Right cardiac atrium (tissue), 5 donors: ENCODE measurements at regions not wholly inside any gene's neighbourhood (a gene's known extent, or its start where the extent isn't known, plus 50 kb on each side); places are given as distances from the start of the nearest gene placed in this dataset.
"Not testable (repeated sequence)": the region's sequence is repeated elsewhere in the genome, so short reads cannot be mapped to it uniquely, and the experiment has no call there.

Experiments
- ATAC-seq, 2 donors: fragments of 200-7000 bp; cut with Tn5 transposase; one replicate each; pipeline versions ENCODE4 v1.8.0 to v1.9.1; 2020; ENCODE audit warnings: moderate library complexity in 2 of 2, mild to moderate bottlenecking in 1 of 2
- DNase-seq, 3 donors: peaks; one replicate each; pipeline ENCODE4 v3.0.0-alpha.2; 2020
- H3K27ac ChIP-seq: one replicate; pipeline ENCODE4 v1.5.1; 2013; ENCODE audit warnings: mild to moderate bottlenecking, low read length, control low read depth, moderate library complexity
- H3K27me3 ChIP-seq: one replicate; pipeline ENCODE4 v1.6.1; 2013; ENCODE audit not compliant: control insufficient read depth, insufficient read depth
- H3K4me1 ChIP-seq: one replicate; pipeline ENCODE4 v1.6.1; 2013; ENCODE audit warnings: low read length; ENCODE audit not compliant: control insufficient read depth, insufficient read depth
- H3K4me3 ChIP-seq: one replicate; pipeline ENCODE4 v1.5.1; 2013; ENCODE audit warnings: low read length, control low read depth
- H3K9me3 ChIP-seq: one replicate; pipeline ENCODE4 v1.6.1; 2013; ENCODE audit warnings: low read length; ENCODE audit not compliant: control insufficient read depth
- WGBS: extraction: QIAGEN DNeasy Blood & Tissue Kit; methylation state at CpG from one replicate; pipeline ENCODE4 v1.1.7; 2013; 5-methylcytosine and 5-hydroxymethylcytosine counted together
- intact Hi-C, 4 donors: fragments of 100-400 bp; cut with DNase I; formaldehyde crosslinking; loops; one replicate each; pipeline versions ENCODE4 v1.11.0 to v1.14.0; 2022 to 2023
- donor health status: healthy with polysubstance abuse.
- donor health status: DM: no; HTN: yes; CAD: no.
- donor health status: DM: no; HTN: no; CAD: no.
- donor health status: DM: no; HTN: yes; CAD: no; lungs with severe emphysema.
- donor health status: DM: yes; HTN: yes; CAD: no.

DNA sequence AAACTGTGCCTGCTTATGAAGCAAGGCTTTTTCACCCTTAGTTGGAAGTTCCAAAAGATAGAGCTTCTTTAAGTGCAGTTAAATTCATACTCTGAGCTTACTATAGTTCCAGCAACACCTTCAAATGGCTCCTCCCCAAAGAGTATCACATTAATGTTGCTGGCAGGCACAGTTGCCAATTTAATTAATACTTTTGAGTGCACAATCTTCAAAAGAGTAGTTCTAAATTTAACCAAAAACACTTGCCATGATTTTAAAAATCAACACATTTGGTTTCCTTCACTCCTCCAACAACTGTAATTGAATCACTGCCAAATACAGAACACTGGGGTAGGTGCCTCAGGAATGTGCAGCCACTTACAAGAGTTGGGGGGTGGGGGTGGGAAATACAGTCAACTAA, 150.6 kb upstream of the UBE2E3 start:
- H3K4me1 ChIP-seq = no peaks in the 10 kb centered on the region
- ATAC-seq = no peak
- no peaks in the 10 kb centered on the region for H3K9me3 ChIP-seq
- no peaks in the 10 kb centered on the region for H3K27me3 ChIP-seq
- no peak for DNase-seq
- H3K27ac ChIP-seq = no peak overlapping the region
- intact Hi-C loops = no loop called here
- H3K4me3 ChIP-seq = no peak overlapping the region

DNA sequence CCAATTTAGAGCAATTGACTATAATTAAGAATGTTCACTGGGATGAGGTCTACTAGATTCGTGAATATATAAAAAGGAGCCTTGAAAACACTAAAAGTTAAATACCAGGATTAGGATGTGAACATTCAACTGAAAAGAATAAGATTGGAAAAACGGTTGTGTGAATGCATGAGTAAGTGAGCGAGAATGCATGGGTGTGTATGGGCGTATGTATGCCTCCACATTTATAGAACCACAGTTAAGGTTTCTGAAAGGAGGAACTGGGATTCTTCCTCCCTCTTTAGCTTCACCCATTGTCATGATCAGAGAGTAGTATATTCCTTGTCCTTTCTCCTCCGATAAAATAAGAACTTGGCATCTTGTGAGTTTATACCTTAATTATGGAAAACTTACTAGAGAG, 151.1 kb upstream of the UBE2E3 start:
- 83% methylated on average over 5 of the region's 5 CpGs for WGBS
- ATAC-seq = no peak
- Histone ChIP-seq H3K27me3 (no peaks in the 10 kb centered on the region), H3K27ac (no peak overlapping the region), H3K9me3 (no peaks in the 10 kb centered on the region), H3K4me1 (no peaks in the 10 kb centered on the region), H3K4me3 (no peak overlapping the region)
- DNase-seq = no peak
- intact Hi-C loops = no loop called here

DNA sequence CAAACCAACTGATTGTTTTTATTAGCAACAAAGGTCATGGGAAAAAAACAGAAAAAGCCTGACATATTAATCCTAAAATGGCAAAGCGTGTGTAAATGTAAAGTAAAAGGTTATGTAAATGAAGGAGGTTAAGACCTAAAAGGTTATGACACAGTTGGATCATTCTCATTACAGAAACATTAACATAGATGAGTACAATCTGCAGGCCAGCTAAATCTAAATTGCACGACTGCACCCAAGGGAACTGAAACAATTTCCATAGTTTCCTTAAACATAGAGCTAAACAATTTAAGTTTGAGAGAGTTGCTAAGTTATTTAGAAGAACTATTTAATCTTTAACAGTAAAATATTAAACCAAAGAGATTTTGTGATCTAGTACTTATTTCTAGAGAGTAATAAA, 151.6 kb upstream of the UBE2E3 start:
- 76% methylated on average over 2 of the region's 2 CpGs for WGBS

DNA sequence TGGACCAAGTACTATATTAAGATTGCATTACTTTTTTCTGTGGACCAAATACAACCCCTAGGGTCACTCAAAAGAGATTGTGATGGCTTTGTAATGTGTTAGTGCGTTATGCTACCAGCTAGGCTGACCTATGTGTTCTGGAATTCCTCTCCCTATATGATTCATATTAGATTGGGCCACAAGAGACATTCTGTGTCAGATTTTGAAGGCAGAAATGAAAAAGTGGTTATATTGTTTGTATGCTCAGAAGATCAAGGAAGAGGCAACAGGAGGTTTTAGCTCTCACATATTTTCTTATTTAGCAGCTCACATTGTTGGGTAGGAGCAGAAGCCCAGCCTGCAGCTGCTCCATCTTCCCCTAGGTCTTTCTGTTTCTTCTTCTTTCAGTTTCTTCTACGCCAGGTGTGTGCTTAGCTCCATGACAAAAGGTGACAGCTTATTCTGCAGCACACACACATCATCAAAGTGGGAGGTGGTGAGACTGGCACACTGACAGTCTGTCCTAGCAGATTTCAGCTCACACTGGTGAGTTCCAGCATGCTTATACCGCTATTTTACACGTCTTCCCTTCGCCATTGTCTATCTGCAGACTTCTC, 156.8 kb upstream of the UBE2E3 start:
- ATAC-seq = no peak
- intact Hi-C loops = no loop called here
- no peak for DNase-seq
- no peak overlapping the region for H3K4me3 ChIP-seq
- no peaks in the 10 kb centered on the region for H3K27me3 ChIP-seq
- H3K27ac ChIP-seq = no peak overlapping the region
- 77% methylated on average over 5 of the region's 5 CpGs for WGBS
- H3K9me3 ChIP-seq = no peaks in the 10 kb centered on the region
- no peaks in the 10 kb centered on the region for H3K4me1 ChIP-seq

More for the DNA sequence above, 151.6 kb upstream of the UBE2E3 start:
- no peaks in the 10 kb centered on the region for H3K9me3 ChIP-seq
- intact Hi-C loops = no loop called here
- DNase-seq = no peak
- no peak overlapping the region for H3K4me3 ChIP-seq
- no peak overlapping the region for H3K27ac ChIP-seq
- no peak for ATAC-seq
- H3K4me1 ChIP-seq = no peaks in the 10 kb centered on the region
- H3K27me3 ChIP-seq = no peaks in the 10 kb centered on the region

DNA sequence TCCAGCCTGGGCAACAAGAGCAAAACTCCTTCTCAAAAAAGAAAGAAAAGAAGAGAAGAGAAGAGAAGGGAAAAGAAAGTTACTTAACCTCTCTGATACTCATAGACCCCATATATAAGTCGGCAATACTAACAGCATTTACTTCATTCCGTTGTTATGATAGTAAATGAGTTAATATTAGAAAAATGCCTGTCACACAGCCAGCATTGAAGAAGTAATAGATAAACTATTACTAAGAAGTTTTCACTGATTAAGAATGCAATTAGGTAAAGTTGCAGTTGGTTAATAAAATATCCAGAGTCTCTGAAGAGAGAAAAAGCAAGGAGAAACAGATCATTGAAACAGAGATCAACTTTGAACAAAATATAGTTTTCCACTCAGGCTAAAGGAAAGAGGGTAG, 161.3 kb upstream of the UBE2E3 start:
- ATAC-seq = no peak
- no peak for DNase-seq
- H3K27me3 ChIP-seq = no peaks in the 10 kb centered on the region
- intact Hi-C loops = no loop called here
- WGBS = 46% methylated on average over 2 of the region's 2 CpGs
- no peaks in the 10 kb centered on the region for H3K4me1 ChIP-seq
- no peak overlapping the region for H3K27ac ChIP-seq
- no peaks in the 10 kb centered on the region for H3K9me3 ChIP-seq
- H3K4me3 ChIP-seq = no peak overlapping the region

DNA sequence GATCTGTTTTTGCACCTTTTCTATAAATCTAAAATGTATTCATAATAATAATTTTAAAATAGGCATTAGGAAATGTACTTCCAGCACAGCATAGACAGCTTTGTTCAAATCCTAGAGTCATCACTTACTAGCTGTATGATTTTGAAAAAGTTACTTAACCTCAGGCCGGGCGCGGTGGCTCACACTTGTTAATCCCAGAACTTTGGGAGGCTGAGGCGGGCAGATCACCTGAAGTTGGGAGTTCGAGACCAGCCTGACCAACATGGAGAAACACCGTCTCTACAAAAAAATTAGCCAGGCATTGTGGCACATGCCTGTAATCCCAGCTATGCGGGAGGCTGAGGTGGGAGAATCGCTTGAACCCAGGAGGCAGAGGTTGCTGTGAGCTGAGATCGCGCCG, 161.7 kb upstream of the UBE2E3 start:
- not testable (repeated sequence) for DNase-seq
- WGBS = 93% methylated on average over 11 of the region's 11 CpGs

DNA sequence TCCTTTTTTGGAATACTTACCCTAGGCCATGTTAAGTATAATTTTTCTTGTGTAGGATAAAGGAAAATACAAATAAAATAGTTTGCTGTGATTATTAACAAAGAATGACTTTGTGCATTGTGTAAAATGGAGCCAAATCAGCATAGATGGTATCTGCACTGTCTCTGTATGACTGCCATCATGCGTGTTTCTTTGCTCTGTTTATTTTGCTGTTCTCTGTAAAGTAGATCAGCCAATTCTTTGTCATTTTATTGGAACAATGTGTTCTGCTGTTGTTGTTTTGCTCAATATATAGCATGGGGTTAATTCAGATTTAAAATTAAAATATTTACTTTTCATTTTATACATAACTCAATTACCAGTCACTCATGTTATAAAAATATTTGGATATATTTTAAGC, 181.3 kb upstream of the UBE2E3 start:
- H3K9me3 ChIP-seq = no peaks in the 10 kb centered on the region
- no peaks in the 10 kb centered on the region for H3K4me1 ChIP-seq
- WGBS = 42% methylated on average over 1 of the region's 1 CpG
- H3K27ac ChIP-seq = no peak overlapping the region
- H3K4me3 ChIP-seq = no peak overlapping the region
- DNase-seq (no peak), ATAC-seq (no peak)
- intact Hi-C loops = no loop called here
- no peaks in the 10 kb centered on the region for H3K27me3 ChIP-seq

More for the DNA sequence above, 161.7 kb upstream of the UBE2E3 start:
- H3K27me3 ChIP-seq, H3K4me1 ChIP-seq, intact Hi-C loops, ATAC-seq, H3K4me3 ChIP-seq, H3K27ac ChIP-seq, H3K9me3 ChIP-seq: not testable (repeated sequence)

DNA sequence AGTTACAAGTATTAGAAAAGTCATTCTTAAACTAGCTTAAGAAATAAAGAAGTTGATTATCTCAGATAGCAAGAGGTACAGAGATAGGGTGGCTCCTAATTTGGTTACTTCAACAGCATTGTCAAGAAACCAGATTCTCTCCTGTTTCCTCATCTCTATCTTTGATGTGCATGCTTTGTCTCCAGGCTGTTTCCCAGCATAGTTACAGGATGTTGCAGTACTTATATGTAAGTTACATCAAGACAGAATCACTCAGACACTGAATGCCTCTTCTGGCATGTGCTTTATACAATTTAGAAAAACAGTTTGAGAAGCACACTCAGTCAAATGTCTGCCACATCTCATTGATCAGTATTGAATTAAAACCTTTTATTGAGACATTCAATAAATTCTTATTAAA, 189.5 kb upstream of the UBE2E3 start:
- intact Hi-C loops = no loop called here
- ATAC-seq = no peak
- H3K4me3 ChIP-seq = no peak overlapping the region
- H3K9me3 ChIP-seq = no peaks in the 10 kb centered on the region
- DNase-seq = no peak
- H3K27ac ChIP-seq = no peak overlapping the region
- H3K4me1 ChIP-seq = no peaks in the 10 kb centered on the region
- no peaks in the 10 kb centered on the region for H3K27me3 ChIP-seq

DNA sequence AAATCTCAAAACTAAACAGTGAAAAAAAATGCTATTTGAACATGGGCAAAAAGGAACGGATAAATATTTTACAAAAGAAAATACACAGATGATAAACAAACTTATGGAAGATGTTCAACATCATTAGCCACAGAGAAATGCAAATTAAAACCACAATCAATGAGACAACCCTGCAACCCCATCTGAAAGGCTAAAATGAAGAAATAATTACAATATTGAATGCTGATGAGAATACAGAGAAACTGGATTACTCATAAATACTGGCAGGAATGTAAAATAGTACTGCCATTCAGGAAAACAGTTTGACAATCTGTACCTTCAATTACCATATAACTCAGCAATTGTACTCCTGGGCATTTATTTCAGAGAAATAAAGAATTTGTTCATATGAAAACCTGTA, 193.1 kb upstream of the UBE2E3 start:
- no peaks in the 10 kb centered on the region for H3K27me3 ChIP-seq
- no peaks in the 10 kb centered on the region for H3K4me1 ChIP-seq
- ATAC-seq (no peak), DNase-seq (no peak)
- WGBS = 76% methylated on average over 1 of the region's 1 CpG
- no peaks in the 10 kb centered on the region for H3K9me3 ChIP-seq
- intact Hi-C loops = no loop called here
- H3K27ac ChIP-seq = no peak overlapping the region
- no peak overlapping the region for H3K4me3 ChIP-seq

DNA sequence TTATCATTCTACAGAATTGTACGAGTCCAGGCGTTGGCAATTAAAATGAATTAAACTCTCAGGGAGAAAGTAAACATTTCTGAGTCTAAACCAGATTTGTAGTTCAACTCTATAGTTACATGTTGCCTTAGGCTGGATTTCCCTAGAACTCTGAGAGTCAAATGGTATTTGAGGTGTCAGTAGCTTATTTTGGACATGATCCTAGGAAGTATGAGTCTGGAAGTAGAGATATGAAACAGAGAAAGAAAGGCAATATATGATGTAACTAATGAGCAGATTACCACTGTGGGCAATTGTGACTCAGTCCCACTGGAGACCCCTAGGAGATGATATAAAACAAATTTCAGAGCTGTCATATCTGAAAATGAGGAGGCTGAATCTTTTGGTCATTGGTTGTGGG, 199.1 kb upstream of the UBE2E3 start:
- DNase-seq = no peak
- no peaks in the 10 kb centered on the region for H3K4me1 ChIP-seq
- 73% methylated on average over 2 of the region's 2 CpGs for WGBS
- H3K4me3 ChIP-seq = no peak overlapping the region
- ATAC-seq = no peak
- H3K27me3 ChIP-seq = no peaks in the 10 kb centered on the region
- H3K27ac ChIP-seq = no peak overlapping the region
- intact Hi-C loops = no loop called here
- H3K9me3 ChIP-seq = no peaks in the 10 kb centered on the region

DNA sequence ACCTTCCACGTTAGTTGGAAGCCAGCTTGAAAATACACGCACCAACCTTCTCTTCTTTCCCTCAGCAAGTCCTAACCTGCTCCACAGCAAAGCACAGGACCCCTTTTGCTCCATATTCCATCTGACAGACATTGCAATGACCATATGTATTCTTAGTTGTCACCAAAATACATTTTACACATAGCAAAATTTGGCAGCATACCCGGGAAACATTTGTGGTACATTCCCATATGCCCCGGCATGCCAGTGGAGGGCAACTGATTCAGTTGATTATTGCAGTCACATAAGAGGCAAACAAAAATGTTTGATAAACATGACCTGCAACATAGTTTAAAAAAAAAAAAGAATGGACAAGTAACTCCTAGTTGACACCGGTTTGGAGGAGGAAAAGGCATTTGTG, 202.1 kb upstream of the UBE2E3 start:
- Histone ChIP-seq H3K27ac (no peak overlapping the region), H3K27me3 (no peaks in the 10 kb centered on the region), H3K9me3 (no peaks in the 10 kb centered on the region), H3K4me1 (no peaks in the 10 kb centered on the region), H3K4me3 (no peak overlapping the region)
- WGBS = 87% methylated on average over 5 of the region's 5 CpGs
- DNase-seq = no peak
- intact Hi-C loops = no loop called here
- no peak for ATAC-seq

DNA sequence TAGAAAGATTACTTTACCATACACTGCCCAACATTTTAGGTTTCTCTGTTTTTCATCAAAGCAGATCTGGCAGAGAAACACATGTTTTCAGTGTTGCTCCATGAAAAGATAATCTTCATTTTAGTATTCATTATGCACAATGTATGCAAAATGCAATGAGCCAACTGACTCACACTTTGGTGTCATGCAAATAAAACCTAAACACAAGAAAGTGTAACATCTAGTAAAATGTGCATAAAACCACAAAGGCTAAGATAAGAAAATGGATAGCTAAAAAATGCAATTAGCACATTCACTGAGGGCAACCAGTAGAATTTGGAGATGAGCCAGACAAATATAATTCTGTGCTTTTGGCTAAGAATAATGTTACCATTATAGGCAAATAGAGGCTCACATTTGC, 203.5 kb upstream of the UBE2E3 start:
- DNase-seq = no peak
- intact Hi-C loops = no loop called here
- no peak overlapping the region for H3K27ac ChIP-seq
- no peak for ATAC-seq
- H3K9me3 ChIP-seq = no peaks in the 10 kb centered on the region
- no peaks in the 10 kb centered on the region for H3K27me3 ChIP-seq
- no peak overlapping the region for H3K4me3 ChIP-seq
- no peaks in the 10 kb centered on the region for H3K4me1 ChIP-seq
